ENCODE measurements at regions not wholly inside any gene's neighbourhood (a gene's known extent, or its start where the extent isn't known, plus 50 kb on each side); places are given as distances from the start of the nearest gene placed in this dataset.

GRCh38 chr21:18477043-18477442 is 73.5 kb upstream of the TMPRSS15 start:
- no peak overlapping the region for H3K27ac ChIP-seq (ENCODE audit: low read depth, low read length)
- no peaks in the 10 kb centered on the region for H3K79me2 ChIP-seq (ENCODE audit: insufficient read depth, low read length)
- H3K27ac Mint-ChIP-seq (ENCODE audit: unreplicated experiment): no peak overlapping the region
- H3K4me3 Mint-ChIP-seq (ENCODE audit: unreplicated experiment): no peak overlapping the region
- TF ChIP-seq, protein P1, sequence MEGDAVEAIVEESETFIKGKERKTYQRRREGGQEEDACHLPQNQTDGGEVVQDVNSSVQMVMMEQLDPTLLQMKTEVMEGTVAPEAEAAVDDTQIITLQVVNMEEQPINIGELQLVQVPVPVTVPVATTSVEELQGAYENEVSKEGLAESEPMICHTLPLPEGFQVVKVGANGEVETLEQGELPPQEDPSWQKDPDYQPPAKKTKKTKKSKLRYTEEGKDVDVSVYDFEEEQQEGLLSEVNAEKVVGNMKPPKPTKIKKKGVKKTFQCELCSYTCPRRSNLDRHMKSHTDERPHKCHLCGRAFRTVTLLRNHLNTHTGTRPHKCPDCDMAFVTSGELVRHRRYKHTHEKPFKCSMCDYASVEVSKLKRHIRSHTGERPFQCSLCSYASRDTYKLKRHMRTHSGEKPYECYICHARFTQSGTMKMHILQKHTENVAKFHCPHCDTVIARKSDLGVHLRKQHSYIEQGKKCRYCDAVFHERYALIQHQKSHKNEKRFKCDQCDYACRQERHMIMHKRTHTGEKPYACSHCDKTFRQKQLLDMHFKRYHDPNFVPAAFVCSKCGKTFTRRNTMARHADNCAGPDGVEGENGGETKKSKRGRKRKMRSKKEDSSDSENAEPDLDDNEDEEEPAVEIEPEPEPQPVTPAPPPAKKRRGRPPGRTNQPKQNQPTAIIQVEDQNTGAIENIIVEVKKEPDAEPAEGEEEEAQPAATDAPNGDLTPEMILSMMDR (IDR thresholded peaks at IDR 0.05; ENCODE audit: insufficient read depth, low read depth, low read length): no peak
- no peak for TF ChIP-seq EZH2 (IDR thresholded peaks at IDR 0.05; ENCODE audit: insufficient read depth, low read length)
- H3K4me1 Mint-ChIP-seq (ENCODE audit: low read depth, unreplicated experiment): no peaks in the 10 kb centered on the region
- FAIRE-seq: no peak
- no peak overlapping the region for H2AFZ ChIP-seq (ENCODE audit: low read depth, low read length)
- H3K4me1 ChIP-seq (ENCODE audit: insufficient read depth, low read length): no peaks in the 10 kb centered on the region
- no peak overlapping the region for H3K4me2 ChIP-seq (ENCODE audit: low read length)
- no peak overlapping the region for H3K9ac ChIP-seq (ENCODE audit: low read length)
- no peaks in the 10 kb centered on the region for H3K27me3 Mint-ChIP-seq (ENCODE audit: low read depth, unreplicated experiment)
- H3K36me3 Mint-ChIP-seq (ENCODE audit: low read depth, unreplicated experiment): no peaks in the 10 kb centered on the region
- no peaks in the 10 kb centered on the region for H3K9me3 Mint-ChIP-seq (ENCODE audit: unreplicated experiment)
- no peak for DNase-seq (ENCODE audit: low read depth)
- H3K4me3 ChIP-seq (ENCODE audit: insufficient read depth, low read depth, low read length): no peak overlapping the region
- no peaks in the 10 kb centered on the region for H3K27me3 ChIP-seq (ENCODE audit: insufficient read depth, low read length)
- H3K9me3 ChIP-seq (ENCODE audit: insufficient read depth, low read depth, low read length): no peaks in the 10 kb centered on the region
- H4K20me1 ChIP-seq (ENCODE audit: insufficient read depth, low read length): no peaks in the 10 kb centered on the region
- no peaks in the 10 kb centered on the region for H3K36me3 ChIP-seq (ENCODE audit: insufficient read depth, low read length)

DNA sequence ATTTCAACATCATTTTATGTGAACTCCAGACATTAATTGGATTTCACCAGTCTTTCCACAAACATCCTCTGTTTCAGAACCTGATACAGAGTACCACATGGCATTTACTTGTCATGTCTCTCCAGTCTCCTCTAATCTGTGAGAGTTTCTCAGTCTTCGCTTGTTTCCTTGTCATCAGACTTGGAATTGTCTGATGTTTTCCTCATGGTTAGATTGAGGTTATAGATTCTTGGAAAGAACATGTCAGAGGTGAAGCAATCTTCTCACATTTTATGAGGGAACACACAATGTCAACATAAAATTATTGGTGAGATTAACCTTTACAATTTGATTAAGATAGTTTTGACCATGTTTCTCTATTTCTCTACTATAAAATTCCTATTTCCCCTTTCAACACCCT is 74.9 kb upstream of the TMPRSS15 start:
- Mint-ChIP-seq H3K4me1 (ENCODE audit: low read depth, unreplicated experiment) (no peaks in the 10 kb centered on the region), H3K36me3 (ENCODE audit: low read depth, unreplicated experiment) (no peaks in the 10 kb centered on the region), H3K9me3 (ENCODE audit: unreplicated experiment) (no peaks in the 10 kb centered on the region), H3K4me3 (ENCODE audit: unreplicated experiment) (no peak overlapping the region), H3K27ac (ENCODE audit: unreplicated experiment) (no peak overlapping the region), H3K27me3 (ENCODE audit: low read depth, unreplicated experiment) (no peaks in the 10 kb centered on the region)
- H4K20me1 ChIP-seq (ENCODE audit: insufficient read depth, low read length): no peaks in the 10 kb centered on the region
- H3K79me2 ChIP-seq (ENCODE audit: insufficient read depth, low read length): no peaks in the 10 kb centered on the region
- no peaks in the 10 kb centered on the region for H3K36me3 ChIP-seq (ENCODE audit: insufficient read depth, low read length)
- TF ChIP-seq EZH2 (IDR thresholded peaks at IDR 0.05; ENCODE audit: insufficient read depth, low read length): no peak
- FAIRE-seq (no peak), DNase-seq (ENCODE audit: low read depth) (no peak)
- H3K27me3 ChIP-seq (ENCODE audit: insufficient read depth, low read length): no peaks in the 10 kb centered on the region
- H3K27ac ChIP-seq (ENCODE audit: low read depth, low read length): no peak overlapping the region
- H2AFZ ChIP-seq (ENCODE audit: low read depth, low read length): no peak overlapping the region
- no peak overlapping the region for H3K4me2 ChIP-seq (ENCODE audit: low read length)
- H3K9me3 ChIP-seq (ENCODE audit: insufficient read depth, low read depth, low read length): no peaks in the 10 kb centered on the region
- no peaks in the 10 kb centered on the region for H3K4me1 ChIP-seq (ENCODE audit: insufficient read depth, low read length)
- H3K9ac ChIP-seq (ENCODE audit: low read length): no peak overlapping the region
- H3K4me3 ChIP-seq (ENCODE audit: insufficient read depth, low read depth, low read length): no peak overlapping the region

- Histone ChIP-seq H3K79me2 (ENCODE audit: insufficient read depth, low read length) (no peaks in the 10 kb centered on the region), H3K4me3 (ENCODE audit: insufficient read depth, low read depth, low read length) (no peak overlapping the region), H3K27me3 (ENCODE audit: insufficient read depth, low read length) (no peaks in the 10 kb centered on the region), H3K36me3 (ENCODE audit: insufficient read depth, low read length) (no peaks in the 10 kb centered on the region), H3K27ac (ENCODE audit: low read depth, low read length) (no peak overlapping the region), H3K9ac (ENCODE audit: low read length) (no peak overlapping the region), H3K4me1 (ENCODE audit: insufficient read depth, low read length) (no peaks in the 10 kb centered on the region), H3K9me3 (ENCODE audit: insufficient read depth, low read depth, low read length) (no peaks in the 10 kb centered on the region), H4K20me1 (ENCODE audit: insufficient read depth, low read length) (no peaks in the 10 kb centered on the region), H3K4me2 (ENCODE audit: low read length) (no peak overlapping the region), H2AFZ (ENCODE audit: low read depth, low read length) (no peak overlapping the region)
- DNase-seq (ENCODE audit: low read depth) (no peak), FAIRE-seq (no peak)
- Mint-ChIP-seq H3K27ac (ENCODE audit: unreplicated experiment) (no peak overlapping the region), H3K36me3 (ENCODE audit: low read depth, unreplicated experiment) (no peaks in the 10 kb centered on the region), H3K4me3 (ENCODE audit: unreplicated experiment) (no peak overlapping the region), H3K27me3 (ENCODE audit: low read depth, unreplicated experiment) (no peaks in the 10 kb centered on the region), H3K9me3 (ENCODE audit: unreplicated experiment) (no peaks in the 10 kb centered on the region), H3K4me1 (ENCODE audit: low read depth, unreplicated experiment) (no peaks in the 10 kb centered on the region)
- TF ChIP-seq, protein P1 (IDR thresholded peaks at IDR 0.05; ENCODE audit: insufficient read depth, low read depth, low read length): no peak
- no peak for TF ChIP-seq EZH2 (IDR thresholded peaks at IDR 0.05; ENCODE audit: insufficient read depth, low read length)
Observed at GRCh38 chr21:18488252-18488651, 84.7 kb upstream of the TMPRSS15 start.

All from astrocyte (in vitro differentiated cells and primary cell).